SK-N-SH (cell line): ENCODE measurements at regions not wholly inside any gene's neighbourhood (a gene's known extent, or its start where the extent isn't known, plus 50 kb on each side); places are given as distances from the start of the nearest gene placed in this dataset.

Source experiments
- CTCF ChIA-PET: fragments of 300-600, 350-600 bp; formaldehyde crosslinking; extraction: SDS; loops from one replicate; lab custom pipeline; 2021; lab: Yijun Ruan, JAX
- POLR2A ChIA-PET: fragments of 350-600 bp; sonication (Branson Sonifier 250); formaldehyde crosslinking; extraction: SDS; loops from one replicate; lab custom pipeline; 2020; ENCODE audit warnings: antibody characterized with exemption, inconsistent platforms; lab: Yijun Ruan, JAX
- DNase-seq: peaks from one replicate; pipeline ENCODE4 v3.0.0; 2012
- H2AFZ ChIP-seq: fragments of 200-600 bp; sonication (generic); 2 replicates; pipeline ENCODE4 v1.8.1; 2016; ENCODE audit warnings: antibody characterized with exemption, mild to moderate bottlenecking, low read depth
- H3F3A ChIP-seq: fragments of 200-600 bp; sonication (generic); replicated peaks from 2 replicates; pipeline ENCODE3; 2016; ENCODE audit warnings: antibody characterized with exemption, mild to moderate bottlenecking; ENCODE audit not compliant: insufficient read depth
- H3K27ac ChIP-seq, 2 experiments: fragments of 200-500 bp in 1 of 2; fragments of 200-600 bp in 1 of 2; sonication (Bioruptor generic) in 1 of 2; sonication (generic), shearing (Covaris generic) in 1 of 2; 2 replicates each; pipeline versions ENCODE4 v1.5.1 to v1.6.1; 2014 to 2016; ENCODE audit warnings: low read depth in 2 of 2, inconsistent platforms in 1 of 2, low read length in 1 of 2, mild to moderate bottlenecking in 1 of 2, mixed read lengths in 1 of 2
- H3K27me3 ChIP-seq: fragments of 200-600 bp; sonication (generic), shearing (Covaris generic); 2 replicates; pipeline ENCODE4 v1.6.1; 2016; ENCODE audit warnings: mixed run types; ENCODE audit not compliant: insufficient read depth
- H3K36me3 ChIP-seq, 2 experiments: fragments of 200-500 bp in 1 of 2; fragments of 200-600 bp in 1 of 2; sonication (Bioruptor generic) in 1 of 2; sonication (generic) in 1 of 2; replicated peaks in 1 of 2; 2 replicates each; pipeline versions ENCODE3 to v1.5.1; 2014 to 2016; ENCODE audit warnings: low read length in 1 of 2, mild to moderate bottlenecking in 1 of 2; ENCODE audit not compliant: insufficient read depth in 2 of 2, control insufficient read depth in 1 of 2
- H3K4me1 ChIP-seq, 2 experiments: fragments of 200-500 bp in 1 of 2; fragments of 200-600 bp in 1 of 2; sonication (Bioruptor generic) in 1 of 2; sonication (generic), shearing (Covaris generic) in 1 of 2; 2 replicates each; pipeline versions ENCODE4 v1.5.1 to v1.6.1; 2014 to 2016; ENCODE audit warnings: low read depth in 1 of 2, low read length in 1 of 2, mixed run types in 1 of 2; ENCODE audit not compliant: insufficient read depth in 2 of 2, control insufficient read depth in 1 of 2
- H3K4me2 ChIP-seq: fragments of 200-600 bp; sonication (generic), shearing (Covaris generic); 2 replicates; pipeline ENCODE4 v1.6.1; 2017; ENCODE audit warnings: mixed run types
- H3K4me3 ChIP-seq, 2 experiments: fragments of 200-500 bp in 1 of 2; fragments of 200-600 bp in 1 of 2; sonication (Bioruptor generic) in 1 of 2; sonication (generic), shearing (Covaris generic) in 1 of 2; 2 replicates each; pipeline versions ENCODE4 v1.5.1 to v1.8.1; 2014 to 2016; ENCODE audit warnings: low read depth in 2 of 2, inconsistent platforms in 1 of 2, low read length in 1 of 2, mild to moderate bottlenecking in 1 of 2, mixed read lengths in 1 of 2, moderate library complexity in 1 of 2
- H3K79me2 ChIP-seq: fragments of 200-600 bp; sonication (generic); 2 replicates; pipeline ENCODE4 v1.8.1; 2017; ENCODE audit warnings: mild to moderate bottlenecking; ENCODE audit not compliant: insufficient read depth
- H3K9ac ChIP-seq: fragments of 200-600 bp; sonication (generic); 2 replicates; pipeline ENCODE4 v1.6.1; 2017; ENCODE audit warnings: mixed run types
- H3K9me2 ChIP-seq: fragments of 200-600 bp; sonication (generic); 2 replicates; pipeline ENCODE4 v1.6.1; 2017; ENCODE audit warnings: mixed run types
- H3K9me3 ChIP-seq: fragments of 200-600 bp; sonication (generic); 2 replicates; pipeline ENCODE4 v1.6.1; 2017; ENCODE audit warnings: mixed run types, mild to moderate bottlenecking, moderate library complexity
- H4K20me1 ChIP-seq: fragments of 200-600 bp; sonication (generic); 2 replicates; pipeline ENCODE4 v1.6.1; 2017; ENCODE audit warnings: mild to moderate bottlenecking, mixed run types; ENCODE audit not compliant: insufficient read depth
- ELF1 ChIP-seq: IDR thresholded peaks from 2 replicates; pipeline ENCODE4 v1.4.0; 2012
- EP300 ChIP-seq, 2 experiments: IDR thresholded peaks; 2 replicates each; pipeline versions ENCODE4 v1.4.0 to v1.6.1; 2012; ENCODE audit warnings: borderline replicate concordance in 1 of 2, low read depth in 1 of 2, low read length in 1 of 2
- FOXJ3 ChIP-seq: sonication (generic); formaldehyde crosslinking; IDR thresholded peaks from 2 replicates; pipeline ENCODE4 v1.5.1; 2020; ENCODE audit warnings: mild to moderate bottlenecking, missing genetic modification reagents
- FOXM1 ChIP-seq: IDR thresholded peaks from 2 replicates; pipeline ENCODE4 v1.4.0; 2012; ENCODE audit warnings: low read depth, mild to moderate bottlenecking
- JUND ChIP-seq: IDR thresholded peaks from 2 replicates; pipeline ENCODE4 v1.4.0; 2012
- MEF2A ChIP-seq: IDR thresholded peaks from 2 replicates; pipeline ENCODE4 v1.4.0; 2012; ENCODE audit warnings: low read depth, borderline replicate concordance
- SIN3A ChIP-seq: IDR thresholded peaks from 2 replicates; pipeline ENCODE4 v1.6.1; 2012; ENCODE audit warnings: low read depth, mild to moderate bottlenecking, low read length, moderate library complexity, borderline replicate concordance
- SMC3 ChIP-seq: IDR thresholded peaks from 2 replicates; pipeline ENCODE4 v1.6.1; 2012; ENCODE audit warnings: low read depth, low read length, improper control_type of control experiment
- WGBS: methylation state at CpG from one replicate; pipeline ENCODE4 v1.1.6; 2017; ENCODE audit warnings: low lambda C conversion rate; 5-methylcytosine and 5-hydroxymethylcytosine counted together
- TF ChIP-seq, protein P1 (sequence below): IDR thresholded peaks from 2 replicates; pipeline ENCODE4 v1.4.0; 2012; ENCODE audit warnings: low read depth, borderline replicate concordance
- TF ChIP-seq, protein P2 (sequence below): fragments of 150-350 bp; IDR thresholded peaks from 2 replicates; pipeline ENCODE4 v1.6.1; 2017; ENCODE audit warnings: antibody characterized with exemption, low read length, low read depth, borderline replicate concordance
- TF ChIP-seq, protein P3 (sequence below): fragments of 200-600 bp; sonication (generic); IDR thresholded peaks from 2 replicates; pipeline ENCODE4 v1.6.1; 2017; ENCODE audit warnings: antibody characterized with exemption, mild to moderate bottlenecking, moderate library complexity

DNA sequence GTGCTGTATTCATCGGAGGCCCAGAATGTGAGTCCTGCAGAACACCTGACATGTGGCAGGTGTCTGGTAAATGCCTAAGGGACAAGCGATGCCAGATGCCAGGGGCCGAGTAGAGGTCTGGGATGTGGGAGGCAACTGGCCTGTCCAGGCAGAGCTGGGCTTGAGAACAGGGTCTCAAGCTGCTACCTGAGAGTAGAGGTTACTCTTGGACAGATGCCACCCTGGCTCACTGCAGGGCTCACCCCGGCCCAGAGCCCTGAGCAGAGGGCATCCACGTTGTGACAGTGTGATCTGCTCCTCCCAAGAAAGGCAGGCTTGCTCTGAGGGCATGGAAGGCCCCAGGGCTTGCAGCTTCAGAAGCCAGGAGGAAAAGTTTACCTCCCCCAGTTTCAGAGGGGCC, 692.0 kb upstream of the ID2 start:
- Histone ChIP-seq H3K79me2 (no peaks in the 10 kb centered on the region), H3K4me1 (peaks cover 0 to 36% of the 10 kb centered on the region in 2 experiments; a peak in 2 of 4 replicates)

More for the DNA sequence above, 692.0 kb upstream of the ID2 start:
- H3K4me3 ChIP-seq, result no peak overlapping the region
- TF ChIP-seq SIN3A (no peak), FOXM1 (no peak), SMC3 (no peak), MEF2A (no peak), ELF1 (no peak), EP300 (IDR thresholded peaks at IDR 0.05; ENCODE audit: borderline replicate concordance in 1 of 2, low read depth in 1 of 2, low read length in 1 of 2) (no peak), FOXJ3 (no peak), JUND (no peak)
- TF ChIP-seq, protein P1, sequence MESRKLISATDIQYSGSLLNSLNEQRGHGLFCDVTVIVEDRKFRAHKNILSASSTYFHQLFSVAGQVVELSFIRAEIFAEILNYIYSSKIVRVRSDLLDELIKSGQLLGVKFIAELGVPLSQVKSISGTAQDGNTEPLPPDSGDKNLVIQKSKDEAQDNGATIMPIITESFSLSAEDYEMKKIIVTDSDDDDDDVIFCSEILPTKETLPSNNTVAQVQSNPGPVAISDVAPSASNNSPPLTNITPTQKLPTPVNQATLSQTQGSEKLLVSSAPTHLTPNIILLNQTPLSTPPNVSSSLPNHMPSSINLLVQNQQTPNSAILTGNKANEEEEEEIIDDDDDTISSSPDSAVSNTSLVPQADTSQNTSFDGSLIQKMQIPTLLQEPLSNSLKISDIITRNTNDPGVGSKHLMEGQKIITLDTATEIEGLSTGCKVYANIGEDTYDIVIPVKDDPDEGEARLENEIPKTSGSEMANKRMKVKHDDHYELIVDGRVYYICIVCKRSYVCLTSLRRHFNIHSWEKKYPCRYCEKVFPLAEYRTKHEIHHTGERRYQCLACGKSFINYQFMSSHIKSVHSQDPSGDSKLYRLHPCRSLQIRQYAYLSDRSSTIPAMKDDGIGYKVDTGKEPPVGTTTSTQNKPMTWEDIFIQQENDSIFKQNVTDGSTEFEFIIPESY, result no peak
- TF ChIP-seq, protein P2, sequence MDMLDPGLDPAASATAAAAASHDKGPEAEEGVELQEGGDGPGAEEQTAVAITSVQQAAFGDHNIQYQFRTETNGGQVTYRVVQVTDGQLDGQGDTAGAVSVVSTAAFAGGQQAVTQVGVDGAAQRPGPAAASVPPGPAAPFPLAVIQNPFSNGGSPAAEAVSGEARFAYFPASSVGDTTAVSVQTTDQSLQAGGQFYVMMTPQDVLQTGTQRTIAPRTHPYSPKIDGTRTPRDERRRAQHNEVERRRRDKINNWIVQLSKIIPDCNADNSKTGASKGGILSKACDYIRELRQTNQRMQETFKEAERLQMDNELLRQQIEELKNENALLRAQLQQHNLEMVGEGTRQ, result no peak
- TF ChIP-seq, protein P3, sequence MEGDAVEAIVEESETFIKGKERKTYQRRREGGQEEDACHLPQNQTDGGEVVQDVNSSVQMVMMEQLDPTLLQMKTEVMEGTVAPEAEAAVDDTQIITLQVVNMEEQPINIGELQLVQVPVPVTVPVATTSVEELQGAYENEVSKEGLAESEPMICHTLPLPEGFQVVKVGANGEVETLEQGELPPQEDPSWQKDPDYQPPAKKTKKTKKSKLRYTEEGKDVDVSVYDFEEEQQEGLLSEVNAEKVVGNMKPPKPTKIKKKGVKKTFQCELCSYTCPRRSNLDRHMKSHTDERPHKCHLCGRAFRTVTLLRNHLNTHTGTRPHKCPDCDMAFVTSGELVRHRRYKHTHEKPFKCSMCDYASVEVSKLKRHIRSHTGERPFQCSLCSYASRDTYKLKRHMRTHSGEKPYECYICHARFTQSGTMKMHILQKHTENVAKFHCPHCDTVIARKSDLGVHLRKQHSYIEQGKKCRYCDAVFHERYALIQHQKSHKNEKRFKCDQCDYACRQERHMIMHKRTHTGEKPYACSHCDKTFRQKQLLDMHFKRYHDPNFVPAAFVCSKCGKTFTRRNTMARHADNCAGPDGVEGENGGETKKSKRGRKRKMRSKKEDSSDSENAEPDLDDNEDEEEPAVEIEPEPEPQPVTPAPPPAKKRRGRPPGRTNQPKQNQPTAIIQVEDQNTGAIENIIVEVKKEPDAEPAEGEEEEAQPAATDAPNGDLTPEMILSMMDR, result no peak
- H3F3A ChIP-seq, result no peaks in the 10 kb centered on the region
- ChIA-PET POLR2A (no interaction called here), CTCF (interaction anchor here (1.4 kb wide), 1 partner anchor 36 kb away, joined by 4 read pairs; no protein-coding TSS in a partner anchor)
- WGBS, result 88% methylated on average over 3 of the region's 5 CpGs
- H4K20me1 ChIP-seq, result no peaks in the 10 kb centered on the region
- no peaks in the 10 kb centered on the region for H3K36me3 ChIP-seq
- H3K9me3 ChIP-seq, result no peaks in the 10 kb centered on the region
- no peaks in the 10 kb centered on the region for H3K9me2 ChIP-seq
- no peak overlapping the region for H3K27ac ChIP-seq
- H3K4me2 ChIP-seq, result no peak overlapping the region
- no peaks in the 10 kb centered on the region for H3K27me3 ChIP-seq
- H2AFZ ChIP-seq, result no peak overlapping the region
- no peak overlapping the region for H3K9ac ChIP-seq
- DNase-seq, result no peak
